ENCODE measurements at regions not wholly inside any gene's neighbourhood (a gene's known extent, or its start where the extent isn't known, plus 50 kb on each side); places are given as distances from the start of the nearest gene placed in this dataset.

DNA sequence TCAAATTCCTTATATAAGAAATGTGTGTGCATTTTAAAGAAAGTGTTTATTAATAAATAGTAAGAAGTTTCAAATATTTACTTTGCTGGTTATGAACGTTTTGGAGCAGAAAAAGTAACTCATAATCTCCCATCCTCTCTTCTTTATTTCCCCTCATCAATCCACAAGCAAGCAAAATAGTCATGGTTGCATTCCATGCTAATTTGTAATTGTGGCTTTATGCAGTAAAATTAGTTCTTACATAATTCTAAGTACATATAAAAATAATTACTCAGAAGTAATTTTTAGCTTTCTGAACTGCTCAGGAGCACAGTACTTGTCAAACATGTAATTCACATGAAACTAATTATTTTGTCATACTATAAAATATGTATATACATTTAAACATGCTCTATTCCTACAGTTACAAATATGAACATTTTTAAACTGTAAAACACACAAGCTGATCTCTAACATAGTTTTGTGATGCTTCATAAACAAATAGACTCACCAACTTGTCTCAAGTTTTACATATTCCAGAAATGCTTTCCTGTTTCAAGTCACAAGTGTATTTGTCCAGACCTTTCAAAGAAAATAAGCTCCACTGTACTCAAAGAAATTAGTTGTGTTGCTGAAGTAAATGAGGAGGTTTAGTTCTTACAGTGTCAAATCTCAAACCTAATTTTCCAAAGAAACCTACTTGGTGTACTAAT lies 218.9 kb downstream of the PABPC4L start:
- no peak for ATAC-seq (ENCODE audit: low FRiP score)
- TF ChIP-seq, protein P1, sequence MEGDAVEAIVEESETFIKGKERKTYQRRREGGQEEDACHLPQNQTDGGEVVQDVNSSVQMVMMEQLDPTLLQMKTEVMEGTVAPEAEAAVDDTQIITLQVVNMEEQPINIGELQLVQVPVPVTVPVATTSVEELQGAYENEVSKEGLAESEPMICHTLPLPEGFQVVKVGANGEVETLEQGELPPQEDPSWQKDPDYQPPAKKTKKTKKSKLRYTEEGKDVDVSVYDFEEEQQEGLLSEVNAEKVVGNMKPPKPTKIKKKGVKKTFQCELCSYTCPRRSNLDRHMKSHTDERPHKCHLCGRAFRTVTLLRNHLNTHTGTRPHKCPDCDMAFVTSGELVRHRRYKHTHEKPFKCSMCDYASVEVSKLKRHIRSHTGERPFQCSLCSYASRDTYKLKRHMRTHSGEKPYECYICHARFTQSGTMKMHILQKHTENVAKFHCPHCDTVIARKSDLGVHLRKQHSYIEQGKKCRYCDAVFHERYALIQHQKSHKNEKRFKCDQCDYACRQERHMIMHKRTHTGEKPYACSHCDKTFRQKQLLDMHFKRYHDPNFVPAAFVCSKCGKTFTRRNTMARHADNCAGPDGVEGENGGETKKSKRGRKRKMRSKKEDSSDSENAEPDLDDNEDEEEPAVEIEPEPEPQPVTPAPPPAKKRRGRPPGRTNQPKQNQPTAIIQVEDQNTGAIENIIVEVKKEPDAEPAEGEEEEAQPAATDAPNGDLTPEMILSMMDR (IDR thresholded peaks at IDR 0.05), result no peak
- no peak for DNase-seq (ENCODE audit: low spot score)

DNA sequence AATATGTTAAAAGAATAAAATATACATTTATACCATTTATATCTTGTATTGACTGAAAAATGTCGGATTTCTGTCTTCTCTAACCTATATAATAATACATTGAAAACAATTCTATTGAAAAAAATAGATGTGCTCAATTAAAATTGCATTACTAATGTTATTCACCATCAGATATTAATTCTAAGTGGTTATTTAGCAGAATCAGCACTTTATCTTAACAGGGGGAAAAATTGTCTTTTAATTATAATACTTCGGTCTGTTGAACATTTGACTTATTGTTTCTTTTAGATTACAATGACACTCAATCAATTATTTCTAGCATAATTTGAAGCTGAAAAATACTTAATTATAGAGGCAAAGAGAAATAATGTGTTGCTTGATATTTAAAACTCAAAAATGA lies 220.3 kb downstream of the PABPC4L start:
- no peak for DNase-seq (ENCODE audit: low spot score)
- no peak for ATAC-seq (ENCODE audit: low FRiP score)
- TF ChIP-seq, protein P1 (IDR thresholded peaks at IDR 0.05), result no peak

DNA sequence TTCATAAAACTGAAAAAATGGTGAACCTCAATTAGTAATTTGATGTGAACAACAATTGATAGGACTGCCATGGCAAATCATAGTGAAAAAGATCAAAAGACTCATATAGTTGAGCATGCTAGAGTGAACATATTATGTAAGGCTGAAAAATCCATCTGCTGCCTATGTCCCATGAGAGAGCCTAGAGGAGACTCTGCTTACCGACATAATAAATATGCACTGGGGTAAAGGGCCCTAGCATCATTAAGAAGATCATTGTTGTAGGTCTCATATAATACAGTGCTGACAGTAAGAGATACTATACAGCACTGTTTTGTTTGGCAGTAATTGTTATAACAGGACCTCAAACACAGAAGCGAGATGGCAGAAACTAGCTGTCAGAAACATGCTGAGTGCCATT lies 229.0 kb downstream of the PABPC4L start:
- TF ChIP-seq, protein P1 (IDR thresholded peaks at IDR 0.05), result no peak
- ATAC-seq (ENCODE audit: low FRiP score) (no peak), DNase-seq (ENCODE audit: low spot score) (no peak)

DNA sequence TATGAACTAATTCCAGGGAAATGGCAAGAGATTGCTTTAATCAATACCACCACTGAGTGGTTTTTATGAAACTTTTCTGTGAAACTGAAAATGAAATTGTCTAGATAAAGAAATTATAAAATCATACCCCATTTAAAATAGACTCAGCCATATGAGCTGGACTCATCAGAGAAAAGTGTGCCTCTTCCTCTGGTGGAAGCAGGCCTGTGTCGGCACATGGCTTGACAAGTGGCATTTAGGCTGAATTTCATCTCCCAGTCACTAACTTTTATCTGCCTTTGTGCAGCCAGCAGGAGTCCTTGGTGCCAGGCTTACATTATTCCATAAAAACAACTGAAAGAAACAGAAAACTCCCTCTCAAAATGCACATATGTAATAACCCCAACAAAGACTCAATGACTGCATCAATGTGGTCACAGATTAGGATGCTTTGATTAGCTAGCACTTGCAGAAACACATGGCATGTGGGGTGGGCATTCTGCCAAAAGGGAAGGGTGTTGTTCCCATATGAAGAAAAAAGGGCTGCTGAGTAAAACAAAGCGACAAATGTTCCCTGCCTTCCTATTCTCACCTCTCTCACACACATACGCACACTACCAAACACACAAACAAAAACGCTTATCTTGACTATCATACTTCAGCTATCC lies 232.3 kb downstream of the PABPC4L start:
- no peak for DNase-seq (ENCODE audit: low spot score)

DNA sequence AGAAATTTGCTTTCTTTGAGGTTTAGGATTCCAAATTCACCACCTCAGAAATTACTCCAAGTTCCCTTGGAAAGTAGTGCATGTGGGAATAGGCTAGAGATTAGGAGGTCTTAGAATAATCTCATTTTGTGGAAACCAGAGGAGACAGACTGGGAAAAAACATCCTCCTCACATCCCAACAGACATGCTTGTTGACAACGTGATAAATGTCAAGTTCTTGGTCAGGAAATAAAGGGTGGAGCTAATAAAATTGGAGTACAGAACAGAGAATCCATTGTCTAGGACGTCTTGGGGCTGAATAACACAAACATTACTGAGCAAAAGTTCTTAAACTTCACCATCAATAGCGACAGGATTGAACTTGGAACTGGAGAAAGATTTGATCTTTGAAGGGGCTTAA lies 233.4 kb downstream of the PABPC4L start:
- TF ChIP-seq, protein P1 (IDR thresholded peaks at IDR 0.05), result no peak
- DNase-seq (ENCODE audit: low spot score) (no peak), ATAC-seq (ENCODE audit: low FRiP score) (no peak)

More for the DNA sequence above, 232.3 kb downstream of the PABPC4L start:
- TF ChIP-seq, protein P1 (IDR thresholded peaks at IDR 0.05), result no peak
- no peak for ATAC-seq (ENCODE audit: low FRiP score)

DNA sequence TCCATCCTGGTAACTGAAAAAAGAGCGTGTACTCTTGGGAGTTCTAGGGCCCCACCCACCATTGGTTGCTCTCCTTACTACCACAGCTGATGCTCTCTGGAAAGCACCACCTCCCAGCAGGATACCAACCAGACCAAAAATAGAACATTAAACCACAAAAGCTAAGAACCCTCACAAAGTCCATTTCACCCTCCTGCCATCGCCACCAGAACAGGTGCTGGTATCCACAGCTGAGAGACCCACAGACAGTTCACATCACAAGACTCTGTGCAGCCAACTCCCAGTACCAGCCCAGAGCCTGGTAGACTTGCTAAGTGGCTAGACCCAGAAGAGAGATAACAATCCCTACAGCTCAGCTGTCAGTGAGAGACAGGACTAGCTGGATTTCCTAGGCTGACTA lies 240.6 kb downstream of the PABPC4L start:
- TF ChIP-seq, protein P1 (IDR thresholded peaks at IDR 0.05), result no peak
- ATAC-seq (ENCODE audit: low FRiP score), result no peak
- no peak for DNase-seq (ENCODE audit: low spot score)

DNA sequence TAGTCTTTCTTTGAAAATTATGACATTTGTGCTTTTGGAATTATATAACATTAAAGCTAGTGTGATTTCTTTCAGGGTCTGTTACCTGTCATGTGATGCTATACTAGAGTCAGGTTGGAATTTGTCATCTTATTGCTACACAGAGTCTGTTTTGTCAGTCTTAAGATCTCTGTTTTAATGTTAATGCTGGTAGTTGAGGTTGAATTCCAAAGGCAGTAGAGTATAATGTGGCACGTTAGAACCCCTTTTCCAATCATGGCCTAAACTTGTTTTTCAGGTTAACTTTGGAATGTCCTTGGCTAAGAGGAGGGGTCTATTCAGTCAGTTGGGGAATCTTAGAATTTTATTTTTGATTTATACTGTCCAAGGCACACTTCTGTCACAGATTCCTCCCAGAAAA lies 258.5 kb downstream of the PABPC4L start:
- TF ChIP-seq, protein P1 (IDR thresholded peaks at IDR 0.05), result no peak
- no peak for ATAC-seq (ENCODE audit: low FRiP score)
- no peak for DNase-seq (ENCODE audit: low spot score)
